Umbilical cord (tissue), 1 donor: ENCODE measurements at regions not wholly inside any gene's neighbourhood (a gene's known extent, or its start where the extent isn't known, plus 50 kb on each side); places are given as distances from the start of the nearest gene placed in this dataset.

Experiments
- DNase-seq: peaks from one replicate; pipeline ENCODE4 v3.0.0-alpha.2; 2015; ENCODE audit warnings: low spot score

DNA sequence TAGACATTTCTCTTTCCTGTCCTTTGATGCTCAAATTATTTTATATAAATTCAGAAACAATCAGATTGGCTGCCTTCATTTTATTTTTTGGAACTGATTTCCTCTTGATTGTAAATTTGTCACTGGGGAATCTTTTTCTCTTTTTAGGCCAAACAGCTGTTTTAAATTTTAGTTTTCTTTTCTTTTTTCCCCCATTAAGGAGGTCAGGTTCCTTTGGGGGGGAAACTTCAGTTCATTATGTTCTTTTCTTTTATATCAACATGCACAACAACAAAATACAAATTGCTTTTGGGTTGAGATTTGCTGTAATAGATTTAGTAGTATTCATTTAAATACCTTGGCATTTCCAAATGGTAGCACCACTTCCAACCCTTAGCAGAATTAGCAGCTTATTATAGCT, 264.8 kb upstream of the SPRY2 start:
- no peak for DNase-seq

DNA sequence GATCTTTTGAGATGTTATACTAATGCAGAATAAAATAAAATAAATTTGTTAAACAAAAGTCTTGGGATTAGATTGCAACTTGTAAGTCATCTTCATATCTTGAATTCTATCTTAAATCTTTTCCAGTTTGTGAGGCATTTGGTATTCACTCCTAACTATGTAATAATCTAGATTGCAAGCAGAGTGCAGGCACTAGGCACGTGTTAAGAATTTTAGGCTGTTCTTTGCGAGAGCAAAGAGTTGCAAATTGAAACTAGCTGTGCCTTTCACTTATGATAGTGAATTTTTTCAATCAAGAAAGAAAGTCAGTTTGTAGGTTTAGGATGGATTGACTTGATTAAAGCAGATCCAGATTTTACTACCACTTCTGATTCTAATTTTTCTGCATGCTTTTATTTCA, 264.1 kb upstream of the SPRY2 start:
- DNase-seq: no peak

DNA sequence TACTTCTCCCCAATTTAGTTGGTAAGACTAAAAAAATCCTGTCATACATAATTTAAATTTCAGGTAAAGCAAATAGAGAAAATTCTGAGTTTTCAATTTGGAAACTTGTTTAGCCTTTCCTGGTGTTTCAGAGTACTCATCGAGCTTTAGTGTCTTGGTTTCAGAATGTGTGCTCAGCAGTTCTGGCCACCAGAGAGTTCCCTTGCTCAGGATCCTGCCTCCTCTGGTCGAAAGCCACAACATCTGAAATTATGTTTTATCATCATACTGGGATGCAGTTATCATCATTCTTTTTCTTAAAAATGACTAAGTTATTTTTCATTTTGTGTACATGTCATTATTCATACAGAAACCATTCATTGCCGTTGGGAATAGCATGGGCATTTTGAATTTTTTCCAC, 263.2 kb upstream of the SPRY2 start:
- no peak for DNase-seq

DNA sequence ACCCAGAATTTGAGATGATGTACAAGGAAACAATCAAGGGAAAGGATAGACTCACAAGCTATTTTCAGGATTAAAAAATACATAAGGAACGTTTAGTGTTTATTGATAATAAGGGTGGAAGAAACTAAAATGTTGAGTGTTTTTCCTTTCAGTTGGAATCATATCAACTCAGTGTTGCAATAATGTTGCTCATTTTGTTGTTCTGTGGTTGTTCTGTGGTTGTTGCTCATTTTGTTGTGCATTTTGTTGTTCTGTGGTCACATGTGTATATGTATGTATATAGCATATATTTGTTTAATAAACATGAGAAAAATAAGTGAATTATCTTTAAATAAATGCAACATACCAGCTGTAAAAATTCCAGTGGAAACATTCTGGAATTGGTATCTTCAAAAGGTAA, 262.4 kb upstream of the SPRY2 start:
- DNase-seq: no peak

DNA sequence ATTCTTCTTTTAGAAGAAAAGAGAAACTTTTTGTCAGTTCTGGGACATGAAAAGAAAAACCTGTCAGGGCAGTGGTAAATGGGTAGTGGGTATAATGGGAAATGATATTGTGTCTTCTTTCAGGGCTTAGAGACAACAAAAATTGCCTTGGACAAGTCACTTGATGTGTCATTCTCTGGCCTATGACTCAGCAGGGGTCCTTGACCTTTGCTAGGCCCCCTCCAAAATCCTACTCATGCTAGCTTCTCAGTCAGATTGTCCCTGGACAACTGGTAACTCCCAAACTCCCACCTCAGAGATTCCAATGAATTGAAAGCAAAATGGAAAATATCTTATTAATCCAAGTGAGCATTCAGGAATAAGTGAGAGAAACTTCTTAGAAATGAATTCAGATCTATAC, 258.8 kb upstream of the SPRY2 start:
- DNase-seq: no peak

DNA sequence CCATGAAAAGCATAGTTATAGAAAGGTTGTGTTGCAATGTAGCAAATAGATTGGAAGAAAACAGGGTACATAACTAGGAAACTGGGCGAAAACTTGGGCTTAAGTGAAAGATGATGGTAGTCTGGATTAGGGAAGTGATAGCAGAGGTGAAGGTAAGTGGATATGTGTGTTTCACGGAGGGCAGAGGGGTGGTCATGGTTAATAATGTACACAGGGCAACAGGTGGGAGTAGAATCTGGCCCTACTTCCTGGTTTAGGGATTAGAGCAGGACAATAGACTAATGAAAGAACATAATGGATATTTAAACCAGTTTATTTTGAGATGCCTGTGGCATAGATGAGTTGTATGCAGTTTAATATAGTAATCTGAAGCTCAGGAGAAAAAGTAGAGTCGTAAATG, 257.3 kb upstream of the SPRY2 start:
- no peak for DNase-seq

DNA sequence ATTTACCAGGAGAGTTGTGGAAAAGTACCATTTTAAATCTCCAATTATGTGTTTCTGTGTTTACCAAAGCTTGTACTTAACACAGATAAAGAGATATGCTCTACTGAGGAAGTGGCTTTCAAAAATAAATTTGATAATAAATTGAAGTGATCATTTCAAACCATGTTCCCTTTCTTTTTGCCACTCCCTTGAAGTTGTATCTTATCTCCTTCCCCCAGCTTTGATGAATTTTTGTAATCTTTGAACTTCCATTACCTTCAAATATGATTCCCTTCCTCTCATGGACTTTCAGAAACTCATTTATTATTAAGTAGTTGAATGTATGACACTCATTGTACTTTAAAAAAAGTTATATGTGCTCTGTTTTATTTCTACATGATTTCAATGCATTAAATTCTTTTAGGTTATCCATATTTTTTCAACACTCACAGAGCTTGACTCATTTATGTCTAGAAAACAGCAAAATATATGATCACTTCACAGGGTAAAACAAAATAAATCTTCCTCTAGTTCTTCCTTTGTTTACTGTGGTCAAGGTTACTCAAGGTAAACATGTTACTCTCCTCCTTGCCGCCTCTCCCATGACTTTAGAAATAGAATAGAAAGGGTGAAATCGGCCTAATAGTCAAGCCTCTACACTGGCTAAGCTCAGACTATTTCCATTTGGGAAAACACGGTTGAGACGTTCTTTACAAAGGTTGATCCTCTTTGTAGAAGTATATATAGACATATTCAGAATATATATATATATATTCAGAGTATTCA, 251.2 kb upstream of the SPRY2 start:
- DNase-seq: no peak

DNA sequence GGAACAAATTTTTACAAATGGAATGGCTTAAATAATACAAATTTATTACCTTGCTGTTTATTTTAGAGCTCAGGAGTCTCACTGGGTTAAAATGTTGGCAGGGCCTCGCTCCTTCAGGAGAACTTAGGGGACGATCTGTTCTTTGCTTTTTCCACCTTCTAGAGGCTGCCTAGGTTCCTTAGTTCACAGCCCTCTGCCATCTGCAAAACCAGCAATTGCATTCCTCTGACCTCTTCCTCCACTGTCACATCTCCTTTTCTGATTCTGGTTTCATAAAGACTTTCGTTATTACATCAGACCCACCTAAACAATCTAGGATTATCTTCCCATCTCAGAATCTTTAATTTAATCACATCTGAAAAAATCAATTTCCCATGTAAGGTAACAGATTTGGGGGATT, 249.6 kb upstream of the SPRY2 start:
- no peak for DNase-seq

DNA sequence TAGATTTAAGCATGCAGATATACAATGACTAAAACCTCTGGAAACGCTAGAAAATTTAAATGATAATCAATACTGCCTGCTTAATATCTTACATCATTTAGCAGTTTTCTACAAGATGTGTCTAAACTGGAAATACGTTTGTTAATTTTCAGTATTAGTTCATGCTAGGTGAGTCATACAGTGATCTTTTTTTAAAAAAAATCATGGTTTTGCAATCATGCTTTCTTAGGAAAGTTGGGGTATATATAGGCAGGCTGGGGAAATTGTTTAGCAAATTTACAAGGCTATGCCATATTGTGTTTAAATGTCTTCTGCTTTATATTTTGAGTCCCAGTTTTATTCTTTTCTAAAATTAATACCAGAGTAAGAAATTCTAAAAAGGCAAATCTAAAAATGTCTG, 245.4 kb upstream of the SPRY2 start:
- no peak for DNase-seq

DNA sequence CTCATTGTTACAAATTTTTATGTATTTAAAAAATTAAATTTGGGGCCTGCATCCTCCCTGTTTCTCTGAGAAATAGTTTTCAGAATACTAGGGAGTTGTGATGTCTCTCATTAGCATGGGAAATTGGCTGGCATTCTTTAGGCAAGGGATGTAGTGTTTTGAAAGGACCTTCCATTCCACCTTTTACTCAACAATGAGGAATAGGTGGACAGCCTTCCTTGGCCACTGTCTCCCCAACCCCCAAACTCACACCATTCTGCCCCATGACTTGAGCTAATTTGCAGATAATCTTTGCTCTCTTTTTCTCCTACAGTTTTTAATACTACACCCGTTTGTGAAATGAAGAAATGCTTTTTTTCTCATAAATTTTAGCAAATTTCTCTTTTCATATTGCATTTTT, 244.6 kb upstream of the SPRY2 start:
- no peak for DNase-seq

DNA sequence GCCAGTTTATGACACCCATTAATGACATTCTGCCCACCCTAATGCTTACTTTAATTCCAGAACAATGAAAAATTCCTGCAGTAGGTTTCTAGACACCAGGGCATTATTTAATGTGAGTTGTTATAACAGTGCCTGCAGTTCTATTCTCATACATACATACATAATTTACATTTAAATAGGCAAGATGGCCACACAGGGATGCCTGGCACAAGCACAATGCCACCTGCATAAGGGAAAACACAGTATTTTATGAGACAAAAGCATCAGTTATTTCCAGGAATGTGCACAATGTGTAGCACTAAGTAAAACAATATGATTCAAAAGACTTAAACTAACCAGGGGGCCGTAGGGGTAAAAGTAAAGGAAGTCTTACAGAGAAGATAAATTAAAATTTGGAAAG, 243.9 kb upstream of the SPRY2 start:
- no peak for DNase-seq

DNA sequence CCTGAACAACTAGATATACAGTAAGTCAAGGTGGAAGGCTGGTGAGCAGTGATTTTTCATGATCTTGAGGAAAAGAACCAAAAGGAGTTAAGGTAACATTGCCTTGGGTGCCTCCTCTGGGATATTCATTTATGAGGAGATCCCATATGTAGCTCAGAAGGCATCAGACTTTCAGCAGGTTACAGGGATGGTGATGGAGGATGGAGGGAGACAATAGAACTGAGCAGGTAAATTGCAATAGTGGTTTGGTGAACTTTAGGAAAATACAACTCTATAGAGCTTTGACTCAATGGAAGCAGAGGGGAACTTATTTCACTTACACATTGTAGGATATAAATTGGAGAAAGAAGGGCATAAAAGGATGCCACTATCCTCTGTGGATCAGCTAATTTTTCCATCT, 243.4 kb upstream of the SPRY2 start:
- DNase-seq: no peak

DNA sequence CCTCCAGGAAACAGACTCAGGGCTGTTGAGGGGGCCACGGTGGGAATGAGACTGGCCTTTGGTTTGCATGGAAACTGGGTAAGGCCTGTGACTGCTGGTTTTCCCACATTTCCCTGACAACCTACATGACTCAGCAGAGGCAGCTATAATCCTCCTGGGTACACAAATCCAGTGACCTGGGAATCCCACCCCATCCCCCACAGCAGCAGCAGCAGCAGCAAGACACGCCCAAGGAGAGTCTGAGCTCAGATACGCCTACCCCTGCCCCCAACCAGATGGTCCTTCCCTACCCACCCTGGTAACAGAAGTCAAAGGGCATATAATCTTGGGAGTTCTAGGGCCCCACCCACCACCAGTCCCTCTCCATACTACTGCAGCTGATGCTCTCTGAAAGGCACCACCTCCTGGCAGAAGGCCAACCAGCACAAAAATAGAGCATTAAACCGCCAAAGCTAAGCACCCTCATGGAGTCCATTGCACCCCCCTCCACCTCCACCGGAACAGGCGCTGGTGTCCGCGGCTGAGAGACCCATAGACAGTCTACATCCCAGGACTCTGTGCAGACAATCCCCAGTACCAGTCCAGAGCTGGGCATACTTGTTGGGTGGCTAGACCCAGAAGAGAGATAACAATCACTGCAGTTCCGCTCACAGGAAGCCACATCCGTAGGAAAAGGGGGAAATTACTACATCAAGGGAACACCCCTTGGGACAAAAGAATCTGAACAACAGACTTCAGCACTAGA, 237.2 kb upstream of the SPRY2 start:
- DNase-seq: no peak

DNA sequence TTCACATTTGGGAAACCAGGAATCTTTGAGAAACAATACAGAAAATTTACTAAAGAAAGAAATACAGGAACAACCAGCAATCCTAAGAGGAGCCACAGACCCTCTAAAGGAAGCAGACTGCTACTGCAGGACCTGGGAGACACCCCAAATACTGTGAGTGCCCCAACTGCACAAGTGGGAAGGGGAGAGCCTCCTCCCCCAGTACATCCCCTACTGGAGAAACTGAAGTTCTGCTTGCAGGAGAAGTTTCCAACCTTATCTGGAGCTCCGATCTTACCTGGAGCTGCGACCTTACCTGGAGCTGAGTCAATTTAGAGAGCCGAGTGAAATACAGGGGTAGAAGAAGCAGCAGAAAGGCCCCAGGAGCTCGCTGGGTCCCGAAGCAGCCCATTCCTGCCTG, 236.4 kb upstream of the SPRY2 start:
- DNase-seq: no peak

DNA sequence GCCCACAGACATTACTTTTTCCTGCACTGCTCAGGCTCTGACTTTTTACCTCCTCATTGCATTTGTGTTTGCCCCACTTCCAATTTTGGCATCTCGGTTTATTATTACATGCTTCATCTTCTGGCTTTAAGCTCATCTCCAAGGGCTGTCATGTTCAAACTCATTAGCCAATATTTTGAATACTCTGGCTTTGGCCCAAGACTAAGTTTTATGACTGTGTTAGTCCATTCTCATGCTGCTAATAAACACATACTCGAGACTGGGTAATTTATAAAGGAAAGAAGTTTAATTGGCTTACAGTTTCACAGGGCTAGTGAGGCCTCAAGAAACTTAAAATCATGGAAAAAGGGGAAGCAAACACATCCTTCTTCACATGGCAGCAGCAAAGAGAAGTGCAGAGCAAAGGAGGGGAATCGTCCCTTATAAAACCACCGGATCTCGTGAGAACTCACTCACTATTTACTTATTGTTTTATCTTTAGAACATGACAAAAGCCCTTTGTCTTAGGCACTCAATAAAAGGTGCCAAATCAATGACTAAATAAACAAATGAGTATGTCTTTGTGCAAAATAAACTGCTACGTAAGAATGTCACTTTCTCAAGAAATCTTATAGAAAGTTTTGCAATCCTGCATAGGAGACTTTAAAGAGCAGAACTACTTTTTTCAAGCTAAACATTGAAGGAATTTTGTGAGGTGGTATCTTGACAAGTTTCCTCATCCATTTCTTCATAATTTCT, 233.4 kb upstream of the SPRY2 start:
- DNase-seq: no peak

DNA sequence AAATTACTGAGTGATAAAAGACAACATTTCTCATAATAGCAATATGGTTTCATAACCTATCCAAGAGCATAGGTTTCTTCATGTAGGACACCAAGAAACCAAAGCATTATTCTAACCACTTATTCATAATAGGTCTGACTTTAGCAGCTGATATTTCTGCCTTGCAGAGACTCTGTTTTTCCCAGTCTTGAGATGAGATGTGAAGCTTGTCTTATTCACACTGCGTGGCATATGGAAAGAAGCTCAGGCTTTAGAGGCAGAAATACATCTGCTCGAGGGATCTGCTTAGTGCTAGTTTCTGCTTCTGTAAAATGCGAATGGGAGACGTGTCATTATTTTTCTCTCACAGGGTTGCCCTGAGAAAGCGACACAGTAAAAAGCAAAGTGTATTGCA, 232.0 kb upstream of the SPRY2 start:
- no peak for DNase-seq

DNA sequence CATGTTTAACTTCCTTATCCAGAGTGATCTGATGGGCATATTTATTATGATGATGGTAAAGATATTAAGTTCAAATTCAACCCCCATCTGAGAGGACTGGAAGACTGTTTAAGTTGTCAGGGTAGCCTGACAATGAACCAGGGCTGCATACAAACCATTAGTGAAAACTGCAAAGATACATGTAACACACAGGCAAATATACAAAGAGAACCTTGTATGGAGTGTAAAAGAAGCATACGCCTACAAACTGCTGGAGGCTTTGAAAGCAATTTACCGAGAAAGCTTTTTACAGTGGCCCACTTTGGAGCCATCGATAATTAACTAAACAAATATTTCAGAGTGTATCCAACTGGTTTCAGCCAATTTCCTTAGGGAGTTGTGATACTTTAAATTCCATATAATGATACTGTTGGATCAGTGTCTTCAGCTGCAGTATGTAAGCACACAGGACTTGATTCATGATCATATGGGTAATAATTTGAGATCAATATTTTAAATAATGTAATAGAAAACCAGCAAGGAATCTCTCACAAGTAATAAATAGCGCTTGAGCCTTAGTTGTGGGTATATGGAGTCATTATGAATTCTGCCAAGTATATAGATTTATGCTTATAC, 231.5 kb upstream of the SPRY2 start:
- DNase-seq: no peak

DNA sequence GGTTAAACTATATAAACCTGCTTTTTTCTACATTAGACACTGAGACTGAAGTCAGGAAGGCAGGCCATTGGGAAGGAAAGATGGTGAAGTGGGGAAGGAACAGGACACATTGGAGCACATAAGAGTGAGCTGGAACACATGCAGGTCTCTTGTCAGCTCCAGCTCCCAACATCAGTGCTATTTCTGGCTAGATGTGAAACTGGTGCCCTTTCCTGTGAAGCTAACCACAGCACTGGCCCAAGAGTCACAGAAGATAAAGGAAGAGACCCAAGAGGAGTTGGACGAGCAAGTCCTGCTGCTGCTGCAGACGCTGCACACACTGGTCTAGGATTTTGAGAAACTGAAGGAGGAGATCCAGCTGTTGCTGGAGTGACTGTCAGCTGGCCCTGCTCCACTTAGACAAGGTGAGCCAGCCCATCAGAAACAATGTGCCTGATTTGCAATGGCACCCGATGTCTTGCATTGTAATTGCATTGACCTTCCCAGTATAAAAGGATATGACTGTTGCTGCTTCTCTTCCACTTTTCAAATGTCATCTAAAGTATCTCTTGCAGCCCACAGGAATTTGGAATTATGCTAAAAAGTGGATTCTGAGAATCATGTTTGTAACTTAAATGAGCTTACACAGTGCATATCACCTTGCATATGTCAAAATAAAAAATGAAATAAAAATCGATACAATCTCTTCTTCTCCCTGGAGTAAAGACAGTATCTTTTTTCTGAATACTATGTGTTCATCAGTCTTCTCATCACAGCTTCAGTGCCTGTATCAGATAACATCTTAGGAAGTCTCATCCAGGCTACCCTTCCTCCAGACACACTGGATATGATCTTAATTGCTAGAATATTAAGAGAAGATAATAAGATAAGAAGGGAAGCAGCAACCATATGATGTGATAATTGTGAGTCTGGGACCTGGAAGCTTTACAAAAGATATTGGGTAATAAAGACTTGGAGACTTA, 230.7 kb upstream of the SPRY2 start:
- DNase-seq: no peak

DNA sequence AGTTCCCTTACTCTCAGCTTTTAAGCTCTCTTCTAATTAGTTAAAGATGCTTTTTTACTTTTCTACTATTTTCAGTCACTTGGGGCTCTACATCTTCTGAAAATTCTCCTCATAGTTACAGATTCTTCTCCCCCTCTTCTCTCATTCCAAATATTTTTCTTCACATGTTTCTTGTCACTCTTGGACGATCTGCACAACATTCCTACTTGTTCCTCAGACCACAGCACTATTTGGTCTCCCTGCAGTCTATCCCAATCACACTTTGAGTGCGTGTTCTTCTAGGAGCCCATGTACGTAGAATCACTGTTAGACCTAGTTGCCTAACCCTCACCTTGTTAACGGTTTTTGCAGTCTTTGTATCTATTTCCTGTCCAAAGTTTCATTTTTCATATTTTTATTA, 222.5 kb upstream of the SPRY2 start:
- no peak for DNase-seq

DNA sequence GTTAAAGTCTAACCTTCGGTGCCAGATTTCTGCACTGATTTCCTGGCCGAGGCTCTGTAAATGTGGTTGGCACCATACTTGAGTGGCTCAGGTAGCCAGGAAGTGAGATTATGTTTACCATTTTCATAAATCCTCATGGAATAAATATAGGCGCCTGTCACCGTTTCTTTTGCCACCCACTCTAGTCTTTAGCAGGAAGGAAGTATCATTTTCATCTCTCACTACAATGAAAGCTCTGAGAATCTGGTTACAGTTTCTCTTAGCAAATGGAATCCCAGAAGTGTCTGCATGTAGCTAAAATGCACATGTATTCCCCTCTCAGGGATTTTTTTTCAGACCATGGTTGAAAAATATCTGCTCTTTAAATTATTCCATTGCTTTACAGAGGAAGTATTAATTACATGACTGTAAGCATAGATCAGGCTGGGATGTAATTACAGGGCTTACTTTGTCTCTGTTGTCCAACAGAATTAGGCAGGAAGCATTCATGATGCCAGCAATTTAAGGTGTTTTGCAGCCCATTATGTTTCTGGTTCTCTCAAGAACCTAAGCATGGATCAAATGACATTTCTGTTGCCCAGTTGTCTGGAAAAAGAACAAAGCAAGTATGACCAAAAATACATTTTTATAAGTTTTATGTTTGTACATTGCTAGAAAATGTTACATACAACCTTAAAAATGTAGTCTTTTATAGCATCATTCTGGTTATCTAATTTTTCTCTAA, 221.7 kb upstream of the SPRY2 start:
- no peak for DNase-seq

DNA sequence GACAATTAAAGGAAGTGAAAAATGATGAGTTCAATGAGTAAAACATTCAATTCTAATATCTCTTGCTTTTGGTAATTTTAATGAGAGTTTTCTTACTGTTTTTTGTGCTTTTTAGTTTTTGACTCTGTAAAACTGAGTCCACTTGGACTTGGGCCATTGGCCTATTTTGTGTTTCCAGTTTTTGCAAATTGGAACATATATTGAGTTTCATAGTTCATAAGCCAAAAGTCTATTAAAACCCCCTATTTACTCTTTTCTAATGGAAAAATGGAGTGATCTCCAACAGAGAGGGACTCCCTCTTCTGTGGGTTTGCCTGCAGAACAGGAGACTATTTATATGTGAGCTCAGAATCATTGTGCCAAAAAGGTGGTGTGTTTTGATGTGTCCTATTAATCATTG, 219.7 kb upstream of the SPRY2 start:
- DNase-seq: no peak
